ENCODE measurements at regions not wholly inside any gene's neighbourhood (a gene's known extent, or its start where the extent isn't known, plus 50 kb on each side); places are given as distances from the start of the nearest gene placed in this dataset.

GRCh38 chr20:57090590-57091560 lies 175.6 kb downstream of the BMP7 start:
- DNase-seq = peak; percentile 65
- Histone ChIP-seq H3K27me3 (replicated peaks in 1 of 7) (peaks cover 0 to 63% (median 5%) of the 10 kb centered on the region in 7 donors), H3K36me3 (no peaks in the 10 kb centered on the region), H3K27ac (no peak overlapping the region), H3K4me3 (no peak overlapping the region), H3K4me1 (peaks cover 0 to 9% (median 4%) of the 10 kb centered on the region in 6 donors), H3K9me3 (peaks cover 0 to 5% (median 0%) of the 10 kb centered on the region in 8 donors)
- intact Hi-C loops (cut with DNase I; ENCODE audit: low total_unique reads) = loop anchor here (5.0 kb wide), 1 partner anchor 256 kb away; no protein-coding TSS in a partner anchor
- WGBS, 5 donors = 78 to 85% (median 79%) methylated on average over 21 to 25 of the region's 25 CpGs
- TF ChIP-seq POLR2A (IDR thresholded peaks at IDR 0.05) (no peak), POLR2AphosphoS5 (IDR thresholded peaks at IDR 0.05) (no peak), CTCF (IDR thresholded peaks at IDR 0.05 in 8 of 11, conservative IDR thresholded peaks at IDR 0.05 in 3 of 11) (no peak)

- Histone ChIP-seq H3K4me1 (peaks cover 0 to 9% (median 4%) of the 10 kb centered on the region in 6 donors), H3K4me3 (no peak overlapping the region), H3K27ac (no peak overlapping the region), H3K36me3 (no peaks in the 10 kb centered on the region), H3K27me3 (replicated peaks in 1 of 7) (peaks cover 0 to 54% (median 5%) of the 10 kb centered on the region in 7 donors), H3K9me3 (peaks cover 0 to 5% (median 0%) of the 10 kb centered on the region in 8 donors)
- intact Hi-C loops (cut with DNase I; ENCODE audit: low total_unique reads) = loop anchor here (5.0 kb wide), 1 partner anchor 256 kb away; no protein-coding TSS in a partner anchor
- TF ChIP-seq CTCF (IDR thresholded peaks at IDR 0.05 in 8 of 11, conservative IDR thresholded peaks at IDR 0.05 in 3 of 11) (no peak), POLR2A (IDR thresholded peaks at IDR 0.05) (no peak), POLR2AphosphoS5 (IDR thresholded peaks at IDR 0.05) (no peak)
- no peak for DNase-seq
- 61 to 75% (median 67%) methylated on average over 11 to 13 of the region's 13 CpGs for WGBS, 5 donors
Measured at GRCh38 chr20:57091748-57092111, 174.7 kb downstream of the BMP7 start.

GRCh38 chr20:57092112-57092899 lies 174.1 kb downstream of the BMP7 start:
- peaks cover 0 to 5% (median 0%) of the 10 kb centered on the region in 8 donors for H3K9me3 ChIP-seq
- 23 to 47% (median 27%) methylated on average over 16 to 34 of the region's 34 CpGs for WGBS, 5 donors
- no peaks in the 10 kb centered on the region for H3K36me3 ChIP-seq
- no peak overlapping the region for H3K4me3 ChIP-seq
- no peak overlapping the region for H3K27ac ChIP-seq
- H3K27me3 ChIP-seq (replicated peaks in 1 of 7) = peaks cover 0 to 51% (median 5%) of the 10 kb centered on the region in 7 donors
- TF ChIP-seq CTCF (IDR thresholded peaks at IDR 0.05 in 8 of 11, conservative IDR thresholded peaks at IDR 0.05 in 3 of 11) (peak in 9 of 11 experiments; percentile 41 to 81 (median 62)), POLR2AphosphoS5 (IDR thresholded peaks at IDR 0.05) (no peak)
- peaks cover 0 to 9% (median 4%) of the 10 kb centered on the region in 6 donors for H3K4me1 ChIP-seq
- peak; percentile 84 for DNase-seq
- intact Hi-C loops (cut with DNase I; ENCODE audit: low total_unique reads) = loop anchor here (5.0 kb wide), 1 partner anchor 255 kb away; no protein-coding TSS in a partner anchor
